ENCODE measurements at regions not wholly inside any gene's neighbourhood (a gene's known extent, or its start where the extent isn't known, plus 50 kb on each side); places are given as distances from the start of the nearest gene placed in this dataset.
"Not testable (repeated sequence)": the region's sequence is repeated elsewhere in the genome, so short reads cannot be mapped to it uniquely, and the experiment has no call there.

- no peak for DNase-seq (ENCODE audit: low read depth)
These were observed 536.5 kb downstream of the KCTD12 start for GRCh38 chr13:76349700-76350099.

- no peak for DNase-seq (ENCODE audit: low read depth)
These were observed 546.6 kb downstream of the KCTD12 start for GRCh38 chr13:76339649-76340048.

- DNase-seq (ENCODE audit: low read depth) = no peak
These were observed 548.2 kb downstream of the KCTD12 start for GRCh38 chr13:76338003-76338402.

GRCh38 chr13:76336889-76337844, 549.0 kb downstream of the KCTD12 start:
- no peak for DNase-seq (ENCODE audit: low read depth)

- no peak for DNase-seq (ENCODE audit: low read depth)
These were observed 550.7 kb downstream of the KCTD12 start for GRCh38 chr13:76335463-76335862.

DNA sequence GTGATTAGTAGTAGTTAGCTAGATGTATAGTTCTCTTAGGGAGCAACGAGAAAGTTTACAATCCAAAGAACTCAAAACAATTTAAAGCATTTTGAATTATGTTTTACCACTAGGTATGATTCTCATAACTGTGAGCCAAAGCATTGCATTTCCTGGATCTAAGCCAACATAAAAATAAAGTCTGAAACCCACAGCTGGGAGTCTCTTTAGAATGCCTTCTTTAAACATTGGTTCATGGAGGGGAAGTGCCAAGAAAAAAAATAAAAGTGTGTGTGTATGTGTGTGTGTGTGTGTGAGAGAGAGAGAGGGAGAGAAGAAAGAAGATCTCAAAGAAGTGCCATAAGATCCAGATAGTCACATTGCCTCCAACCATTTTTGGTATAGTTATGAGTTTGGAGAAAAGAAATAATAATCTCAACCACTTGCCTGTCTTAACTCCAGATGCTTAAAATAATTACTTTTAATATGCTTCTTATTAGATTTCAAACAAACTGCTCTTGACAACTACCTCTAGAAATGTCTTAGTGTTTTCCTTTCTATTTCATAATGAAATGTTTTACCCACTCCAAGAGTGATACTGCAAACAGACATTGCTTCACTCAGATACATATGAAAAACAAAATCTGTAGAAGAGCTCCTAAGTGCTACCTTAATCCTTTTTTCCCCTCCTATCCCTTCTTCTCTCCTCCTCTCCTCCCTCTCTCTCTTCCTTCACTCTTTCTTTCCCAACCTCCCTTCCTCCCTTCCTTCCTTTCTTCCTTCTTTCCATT, 554.1 kb downstream of the KCTD12 start:
- DNase-seq (ENCODE audit: low read depth) = no peak

DNA sequence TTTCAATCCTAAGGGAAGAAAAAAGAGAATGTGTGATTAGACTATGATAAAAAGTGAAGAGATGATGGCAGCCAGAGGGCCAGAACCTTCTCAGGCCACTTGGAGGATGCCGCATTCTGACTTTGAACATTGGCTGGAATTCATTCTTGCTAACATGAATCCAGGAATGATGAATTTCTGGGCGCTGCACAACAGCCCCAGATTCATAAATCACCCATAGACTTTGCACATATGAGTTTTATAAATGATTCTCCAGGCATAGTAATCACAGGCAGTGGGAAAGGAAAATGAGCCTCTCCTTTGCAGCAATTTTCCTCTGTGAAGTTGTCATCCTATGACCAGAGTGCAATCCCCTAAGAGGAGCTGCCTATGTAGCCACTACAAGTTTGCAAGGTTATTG, 555.4 kb downstream of the KCTD12 start:
- no peak for DNase-seq (ENCODE audit: low read depth)

DNA sequence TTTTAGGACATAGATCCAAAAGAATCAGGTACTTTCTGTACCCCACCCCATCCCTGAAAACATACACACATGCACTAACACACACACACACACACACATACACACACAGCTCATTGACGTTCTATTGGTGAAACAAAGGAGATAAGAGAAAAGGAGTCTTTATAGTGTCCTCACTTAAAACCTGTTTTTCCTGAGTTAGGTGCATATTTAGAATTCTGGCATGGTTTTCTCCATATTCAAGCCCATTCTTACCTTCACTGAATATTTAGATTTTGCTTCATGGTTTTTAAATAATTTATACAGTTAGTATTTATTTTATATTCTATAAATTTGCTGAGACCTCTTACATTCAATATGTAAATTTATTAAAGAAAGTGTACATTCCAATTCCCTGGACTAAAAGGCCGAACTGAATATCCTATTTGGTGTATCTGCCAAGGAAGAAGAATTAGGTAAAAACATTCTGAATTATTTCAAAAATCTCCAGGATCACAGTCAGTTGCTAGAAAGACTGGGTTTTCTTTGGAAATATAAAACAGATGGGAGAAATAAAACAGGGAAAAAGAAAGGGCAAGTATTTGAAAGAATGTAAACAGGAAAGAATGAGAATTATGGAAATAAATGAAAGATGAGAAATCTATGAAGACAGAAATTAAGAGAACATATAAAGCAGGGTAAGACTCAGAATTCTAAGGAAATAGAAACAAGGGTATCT, 556.2 kb downstream of the KCTD12 start:
- no peak for DNase-seq (ENCODE audit: low read depth)

DNA sequence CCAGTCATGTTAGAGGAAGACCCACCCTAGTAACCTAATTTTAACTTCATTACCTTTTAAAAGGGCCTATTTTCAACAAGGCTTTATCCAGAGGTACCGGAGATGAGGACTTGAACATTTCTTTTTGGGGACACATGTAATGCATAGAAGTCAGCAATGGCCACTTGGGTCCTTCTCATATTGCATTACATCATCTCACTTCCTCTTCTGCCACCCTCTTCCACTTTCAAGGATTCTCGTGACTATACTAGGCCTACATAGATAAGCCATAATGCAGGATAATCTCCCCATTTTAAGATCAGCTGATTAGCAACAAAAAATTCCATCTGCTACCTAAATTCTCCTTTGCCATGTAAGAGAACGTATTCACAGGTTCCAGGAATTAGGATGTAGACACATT, 557.2 kb downstream of the KCTD12 start:
- no peak for DNase-seq (ENCODE audit: low read depth)

DNA sequence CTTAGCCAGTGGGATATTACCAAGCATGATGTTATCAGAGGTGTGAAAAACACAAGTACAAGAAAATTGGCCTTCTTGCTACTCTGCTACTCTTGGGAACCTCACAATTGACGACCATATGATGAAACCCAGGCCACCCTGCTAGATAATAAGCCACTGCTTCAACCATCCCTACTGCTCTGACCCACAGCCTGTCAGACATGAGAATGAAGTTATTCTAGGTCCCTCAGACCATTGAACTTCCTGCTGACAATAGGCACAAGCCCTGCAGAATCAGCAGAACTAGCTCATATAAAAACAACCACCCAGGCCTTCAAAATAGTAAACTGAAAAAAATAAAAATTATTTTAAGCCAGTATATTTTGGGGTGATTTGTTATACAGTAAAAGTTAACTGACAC, 559.9 kb downstream of the KCTD12 start:
- DNase-seq (ENCODE audit: low read depth) = no peak

GRCh38 chr13:76319921-76320320, 566.3 kb downstream of the KCTD12 start:
- no peak for DNase-seq (ENCODE audit: low read depth)

DNA sequence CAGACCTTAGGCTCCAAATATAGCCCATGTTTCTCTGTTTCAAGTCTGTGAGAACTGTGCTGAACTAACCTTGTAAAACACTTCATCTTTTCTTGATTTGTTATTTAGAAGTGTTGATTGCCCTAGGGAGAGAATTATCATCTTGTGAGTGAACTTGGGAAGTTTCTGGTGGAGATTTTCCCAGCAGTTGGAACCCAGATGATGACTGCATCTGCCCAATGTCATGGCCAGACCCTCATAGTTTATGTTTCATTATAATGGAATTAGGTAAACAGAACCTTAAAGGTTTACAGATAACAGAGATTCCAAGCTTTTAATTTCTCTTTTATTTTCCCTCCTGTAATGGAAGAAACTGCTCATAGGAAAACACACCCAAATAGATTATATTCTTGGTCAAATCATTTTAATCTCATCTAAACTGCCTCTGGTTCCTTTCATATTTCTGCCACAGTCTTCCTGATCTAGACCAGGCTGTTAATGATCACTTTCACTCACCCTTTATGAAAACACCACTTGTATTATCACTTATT, 569.1 kb downstream of the KCTD12 start:
- no peak for DNase-seq (ENCODE audit: low read depth)

GRCh38 chr13:76314495-76314894, 571.7 kb downstream of the KCTD12 start:
- no peak for DNase-seq (ENCODE audit: low read depth)

DNA sequence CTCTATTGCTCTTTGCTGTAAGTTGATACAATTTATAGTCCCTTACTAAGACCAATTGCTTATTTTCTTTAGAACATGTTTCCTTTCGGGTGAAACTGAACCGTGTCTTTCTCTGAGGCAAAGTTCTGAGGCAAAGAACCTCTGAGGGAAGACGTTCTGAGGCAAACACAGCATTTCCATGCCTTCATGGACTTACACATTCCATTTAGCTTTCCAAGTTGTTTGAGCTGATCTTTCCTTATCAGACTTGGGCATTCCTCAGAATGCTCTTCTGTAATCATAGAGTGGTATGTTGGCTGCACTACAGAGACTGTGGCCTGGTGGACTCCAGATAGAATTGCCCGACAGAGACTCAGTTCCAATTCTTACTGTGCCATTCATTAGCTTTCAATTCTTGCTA, 579.1 kb downstream of the KCTD12 start:
- DNase-seq (ENCODE audit: low read depth) = no peak

- DNase-seq (ENCODE audit: low read depth) = no peak
These were observed 585.5 kb downstream of the KCTD12 start for GRCh38 chr13:76300688-76301087.

- no peak for DNase-seq (ENCODE audit: low read depth)
These were observed 588.9 kb downstream of the KCTD12 start for GRCh38 chr13:76297331-76297730.

- DNase-seq (ENCODE audit: low read depth) = no peak
These were observed 589.5 kb downstream of the KCTD12 start for GRCh38 chr13:76296751-76297150.

DNA sequence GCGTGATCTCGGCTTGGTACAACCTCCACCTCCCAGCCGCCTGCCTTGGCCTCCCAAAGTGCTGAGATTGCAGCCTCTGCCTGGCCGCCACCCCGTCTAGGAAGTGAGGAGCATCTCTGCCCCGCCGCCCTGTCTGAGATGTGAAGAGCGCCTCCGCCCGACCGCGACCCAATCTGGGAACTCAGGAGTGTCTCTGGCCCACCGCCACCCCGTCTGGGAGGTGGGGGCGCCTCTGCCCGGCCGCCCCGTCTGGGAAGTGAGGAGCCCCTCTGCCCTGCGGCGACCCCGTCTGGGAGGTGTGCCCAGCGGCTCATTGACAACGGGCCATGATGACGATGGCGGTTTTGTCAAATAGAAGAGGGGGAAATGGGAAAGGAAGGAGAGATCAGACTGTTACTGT, 591.2 kb downstream of the KCTD12 start:
- DNase-seq (ENCODE audit: low read depth) = not testable (repeated sequence)

DNA sequence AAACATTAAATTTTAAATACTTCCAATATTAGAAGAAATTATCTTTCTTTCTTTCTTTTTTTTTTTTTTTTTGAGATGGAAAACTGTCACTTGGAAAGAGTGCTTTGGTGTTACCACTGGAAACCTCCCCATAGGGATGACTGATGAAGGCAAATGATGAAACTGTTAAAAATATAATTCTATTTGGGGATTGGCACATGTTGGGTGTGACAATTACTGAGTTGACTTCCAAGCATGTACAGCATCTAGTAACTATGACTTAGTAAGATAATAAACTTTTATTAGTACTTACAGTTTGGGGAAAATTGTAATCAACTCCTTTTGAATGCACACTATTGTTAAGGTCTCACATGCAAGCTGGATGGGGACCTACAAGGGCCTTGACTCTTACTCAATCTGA, 592.5 kb downstream of the KCTD12 start:
- no peak for DNase-seq (ENCODE audit: low read depth)

GRCh38 chr13:76293346-76293745, 592.9 kb downstream of the KCTD12 start:
- peak; percentile 27 for DNase-seq (ENCODE audit: low read depth)

DNA sequence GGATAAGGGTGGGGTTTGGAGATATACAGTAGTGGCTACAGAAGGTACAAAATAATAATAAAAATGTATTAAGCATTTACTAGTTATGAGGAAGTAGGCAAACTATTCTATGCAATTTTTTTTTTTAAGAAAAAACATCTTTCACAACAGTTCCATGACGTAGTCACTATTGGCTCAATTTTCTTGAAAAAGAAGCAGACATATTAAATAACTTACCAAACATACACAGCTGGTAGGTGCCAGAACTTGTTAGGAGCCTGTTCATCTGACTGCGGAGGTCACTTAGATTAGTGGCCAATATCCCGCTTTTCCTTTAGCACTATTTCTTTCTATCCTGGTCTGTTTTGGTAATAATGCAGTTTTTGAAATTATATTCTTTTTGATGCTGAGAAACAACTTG, 593.5 kb downstream of the KCTD12 start:
- no peak for DNase-seq (ENCODE audit: low read depth)

- DNase-seq (ENCODE audit: low read depth) = no peak
These were observed 594.2 kb downstream of the KCTD12 start for GRCh38 chr13:76292031-76292430.

Data from ELR (cell line).